Right lobe of liver (tissue), 6 donors: ENCODE measurements at regions not wholly inside any gene's neighbourhood (a gene's known extent, or its start where the extent isn't known, plus 50 kb on each side); places are given as distances from the start of the nearest gene placed in this dataset.
A peak's percentile ranks its signal among the peaks of the same experiment; 100 is the strongest.

ENCODE experiments used
- ATAC-seq, 4 donors: fragments of 200-7000 bp; cut with Tn5 transposase; one replicate each; pipeline ENCODE4 v1.9.1; 2020; ENCODE audit warnings: mild to moderate bottlenecking in 4 of 4, moderate library complexity in 4 of 4
- DNase-seq, 3 donors: peaks; one replicate each; pipeline ENCODE4 v3.0.0-alpha.2; 2020
- H3K27ac ChIP-seq, 3 donors: fragments of 200-600 bp; one replicate each; pipeline ENCODE4 v1.8.0; 2022
- H3K27me3 ChIP-seq, 2 donors: fragments of 200-600 bp; one replicate each; pipeline ENCODE4 v1.8.0; 2022
- H3K36me3 ChIP-seq, 4 donors: fragments of 200-600 bp; sonication (generic) in 1 of 4; one replicate each; pipeline versions ENCODE4 v1.5.1 to v1.8.0; 2017 to 2022; ENCODE audit warnings: control low read depth in 1 of 4
- H3K4me1 ChIP-seq, 4 donors: fragments of 200-600 bp; sonication (generic) in 1 of 4; one replicate each; pipeline versions ENCODE4 v1.5.1 to v1.8.0; 2017 to 2022; ENCODE audit warnings: control low read depth in 1 of 4
- H3K4me3 ChIP-seq, 3 donors: fragments of 200-600 bp; one replicate each; pipeline ENCODE4 v1.8.0; 2022
- H3K9me3 ChIP-seq, 4 donors: fragments of 200-600 bp; sonication (generic) in 1 of 4; one replicate each; pipeline versions ENCODE4 v1.5.1 to v1.8.0; 2017 to 2022; ENCODE audit warnings: control low read depth in 1 of 4
- CTCF ChIP-seq, 4 donors: fragments of 200-600 bp in 3 of 4; fragments of 450-650 bp in 1 of 4; IDR thresholded peaks; one replicate each; pipeline versions ENCODE4 v1.5.1 to v1.8.0; 2016 to 2022; ENCODE audit warnings: antibody characterized with exemption in 4 of 4, mild to moderate bottlenecking in 2 of 4
- POLR2A ChIP-seq: fragments of 450-650 bp; IDR thresholded peaks from one replicate; pipeline ENCODE4 v1.6.1; 2017; ENCODE audit warnings: antibody characterized with exemption, mild to moderate bottlenecking
- WGBS: methylation state at CpG from one replicate; pipeline ENCODE4 v1.1.6; 2018; ENCODE audit warnings: low coverage, low lambda C conversion rate; ENCODE audit not compliant: insufficient coverage; ENCODE audit errors: missing lambda C conversion rate; 5-methylcytosine and 5-hydroxymethylcytosine counted together
- intact Hi-C, 2 donors: fragments of 100-400 bp; cut with DNase I; formaldehyde crosslinking; loops; one replicate each; pipeline versions ENCODE4 v1.11.2 to v1.14.1; 2022
- donor health status: DM: no; HTN: yes; CAD: no.
- donor health status: DM: no; HTN: no; CAD: no.
- donor health status: DM: no; HTN: no; CAD: no.
- donor health status: DM: no; HTN: yes; CAD: no.
- donor health status: DM: no; HTN: yes; CAD: no.

GRCh38 chr1:222048094-222048595 is 306.3 kb upstream of the DUSP10 start:
- no peak for DNase-seq
- TF ChIP-seq CTCF (IDR thresholded peaks at IDR 0.05) (no peak), POLR2A (no peak)
- Histone ChIP-seq H3K4me1 (peaks cover 0 to 6% (median 1%) of the 10 kb centered on the region in 4 donors), H3K4me3 (no peak overlapping the region), H3K27ac (no peak overlapping the region), H3K9me3 (no peaks in the 10 kb centered on the region), H3K36me3 (no peaks in the 10 kb centered on the region), H3K27me3 (no peaks in the 10 kb centered on the region)
- no peak for ATAC-seq
- whole genome bisulfite sequencing: 68% methylated on average over 4 of the region's 4 CpGs
- intact Hi-C loops: no loop called here

- H3K9me3 ChIP-seq: no peaks in the 10 kb centered on the region
- intact Hi-C loops: no loop called here
- H3K4me1 ChIP-seq: peaks cover 0 to 6% (median 0%) of the 10 kb centered on the region in 4 donors
- H3K36me3 ChIP-seq: no peaks in the 10 kb centered on the region
- ATAC-seq: peak in 1 of 4 donors; percentile 18
- H3K27ac ChIP-seq: no peak overlapping the region
- 45% methylated on average over 3 of the region's 3 CpGs for WGBS
- no peak overlapping the region for H3K4me3 ChIP-seq
- TF ChIP-seq POLR2A (no peak), CTCF (IDR thresholded peaks at IDR 0.05) (no peak)
- no peak for DNase-seq
- no peaks in the 10 kb centered on the region for H3K27me3 ChIP-seq
Measured at GRCh38 chr1:222047366-222047765, 305.5 kb upstream of the DUSP10 start.

- WGBS: 65% methylated on average over 3 of the region's 3 CpGs
- DNase-seq (no peak), ATAC-seq (no peak)
- Histone ChIP-seq H3K27me3 (no peaks in the 10 kb centered on the region), H3K36me3 (no peaks in the 10 kb centered on the region), H3K4me1 (peaks cover 0 to 6% (median 0%) of the 10 kb centered on the region in 4 donors), H3K27ac (no peak overlapping the region), H3K9me3 (no peaks in the 10 kb centered on the region), H3K4me3 (no peak overlapping the region)
- TF ChIP-seq CTCF (IDR thresholded peaks at IDR 0.05) (no peak), POLR2A (no peak)
- intact Hi-C loops: no loop called here
Measured at GRCh38 chr1:222046684-222047263, 304.9 kb upstream of the DUSP10 start.

GRCh38 chr1:222045786-222046185 is 303.9 kb upstream of the DUSP10 start:
- Histone ChIP-seq H3K27me3 (no peaks in the 10 kb centered on the region), H3K36me3 (no peaks in the 10 kb centered on the region), H3K4me3 (no peak overlapping the region), H3K27ac (no peak overlapping the region), H3K9me3 (no peaks in the 10 kb centered on the region), H3K4me1 (peaks cover 0 to 6% (median 0%) of the 10 kb centered on the region in 4 donors)
- 81% methylated on average over 3 of the region's 3 CpGs for WGBS
- intact Hi-C loops: no loop called here
- no peak for ATAC-seq
- TF ChIP-seq CTCF (IDR thresholded peaks at IDR 0.05): no peak
- no peak for TF ChIP-seq POLR2A
- no peak for DNase-seq
